Sigmoid colon (tissue), 6 donors: ENCODE measurements at regions not wholly inside any gene's neighbourhood (a gene's known extent, or its start where the extent isn't known, plus 50 kb on each side); places are given as distances from the start of the nearest gene placed in this dataset.

ENCODE experiments used
- DNase-seq: peaks from one replicate; pipeline ENCODE4 v3.0.0-alpha.2; 2019
- H3K27ac ChIP-seq, 4 donors: fragments of 200-600 bp; sonication (generic); one replicate each; pipeline ENCODE4 v1.5.1; 2016 to 2019; ENCODE audit warnings: mild to moderate bottlenecking in 1 of 4
- H3K27me3 ChIP-seq, 3 donors: fragments of 200-600 bp; sonication (generic); one replicate each; pipeline ENCODE4 v1.5.1; 2019; ENCODE audit warnings: mild to moderate bottlenecking in 1 of 3
- H3K36me3 ChIP-seq, 4 donors: fragments of 200-600 bp; sonication (generic); one replicate each; pipeline ENCODE4 v1.5.1; 2016 to 2019
- H3K4me1 ChIP-seq, 4 donors: fragments of 200-600 bp; sonication (generic); one replicate each; pipeline ENCODE4 v1.5.1; 2017 to 2019
- H3K4me3 ChIP-seq, 4 donors: fragments of 200-600 bp; sonication (generic); one replicate each; pipeline ENCODE4 v1.5.1; 2017 to 2019; ENCODE audit warnings: mild to moderate bottlenecking in 2 of 4, moderate library complexity in 1 of 4
- H3K9me3 ChIP-seq, 4 donors: fragments of 200-600 bp in 3 of 4; sonication (generic) in 3 of 4; one replicate each; pipeline versions ENCODE4 v1.5.1 to v1.6.1; 2013 to 2019
- CTCF ChIP-seq, 4 experiments: fragments of 450-650 bp in 3 of 4; fragments of 200-600 bp in 1 of 4; IDR thresholded peaks; one replicate each; pipeline ENCODE4 v1.5.1; 2016 to 2019; ENCODE audit warnings: antibody characterized with exemption in 4 of 4, mild to moderate bottlenecking in 3 of 4, moderate library complexity in 2 of 4
- EP300 ChIP-seq, 4 donors: sonication (generic); formaldehyde crosslinking; IDR thresholded peaks; one replicate each; pipeline ENCODE4 v1.6.1; 2017; ENCODE audit warnings: antibody characterized with exemption in 4 of 4
- POLR2A ChIP-seq, 2 donors: fragments of 450-650 bp; IDR thresholded peaks; one replicate each; pipeline ENCODE4 v1.6.1; 2016; ENCODE audit warnings: antibody characterized with exemption in 2 of 2, mild to moderate bottlenecking in 2 of 2, moderate library complexity in 2 of 2
- POLR2AphosphoS5 ChIP-seq, 4 donors: sonication (generic); formaldehyde crosslinking; IDR thresholded peaks; one replicate each; pipeline ENCODE4 v1.6.1; 2017; ENCODE audit warnings: antibody characterized with exemption in 4 of 4
- WGBS, 2 donors: extraction: QIAGEN DNeasy Blood & Tissue Kit; methylation state at CpG; one replicate each; pipeline ENCODE4 v1.1.7; 2013; 5-methylcytosine and 5-hydroxymethylcytosine counted together
- intact Hi-C: fragments of 100-400 bp; cut with DNase I; formaldehyde crosslinking; loops from one replicate; pipeline ENCODE4 v1.15.1; 2023
- donor health status: healthy with polysubstance abuse.
- donor health status: healthy.

GRCh38 chr5:68739752-68740151 lies 354.1 kb upstream of the SLC30A5 start:
- H3K9me3 ChIP-seq, result no peaks in the 10 kb centered on the region
- no peaks in the 10 kb centered on the region for H3K27me3 ChIP-seq
- TF ChIP-seq POLR2A (IDR thresholded peaks at IDR 0.05) (no peak), CTCF (IDR thresholded peaks at IDR 0.05) (no peak), POLR2AphosphoS5 (IDR thresholded peaks at IDR 0.05) (no peak), EP300 (IDR thresholded peaks at IDR 0.05) (no peak)
- no peaks in the 10 kb centered on the region for H3K36me3 ChIP-seq
- 78 to 93% methylated on average over 5 of the region's 5 CpGs for WGBS, 2 donors
- H3K4me1 ChIP-seq, result no peaks in the 10 kb centered on the region
- intact Hi-C loops, result no loop called here
- DNase-seq, result no peak
- H3K27ac ChIP-seq, result no peak overlapping the region
- H3K4me3 ChIP-seq, result no peak overlapping the region

- no peaks in the 10 kb centered on the region for H3K4me1 ChIP-seq
- no peaks in the 10 kb centered on the region for H3K36me3 ChIP-seq
- H3K9me3 ChIP-seq, result no peaks in the 10 kb centered on the region
- H3K27ac ChIP-seq, result no peak overlapping the region
- DNase-seq, result no peak
- TF ChIP-seq EP300 (IDR thresholded peaks at IDR 0.05) (no peak), POLR2A (IDR thresholded peaks at IDR 0.05) (no peak), CTCF (IDR thresholded peaks at IDR 0.05) (no peak), POLR2AphosphoS5 (IDR thresholded peaks at IDR 0.05) (no peak)
- intact Hi-C loops, result no loop called here
- WGBS, 2 donors, result 78 to 85% methylated on average over 6 of the region's 6 CpGs
- no peak overlapping the region for H3K4me3 ChIP-seq
- H3K27me3 ChIP-seq, result no peaks in the 10 kb centered on the region
Observed at GRCh38 chr5:68740226-68740910, 353.4 kb upstream of the SLC30A5 start.

- DNase-seq, result no peak
- Histone ChIP-seq H3K27ac (no peak overlapping the region), H3K9me3 (no peaks in the 10 kb centered on the region), H3K27me3 (no peaks in the 10 kb centered on the region), H3K4me3 (no peak overlapping the region), H3K4me1 (no peaks in the 10 kb centered on the region), H3K36me3 (no peaks in the 10 kb centered on the region)
- 94 to 96% methylated on average over 4 of the region's 4 CpGs for WGBS, 2 donors
- TF ChIP-seq POLR2AphosphoS5 (IDR thresholded peaks at IDR 0.05) (no peak), CTCF (IDR thresholded peaks at IDR 0.05) (no peak), EP300 (IDR thresholded peaks at IDR 0.05) (no peak), POLR2A (IDR thresholded peaks at IDR 0.05) (no peak)
- intact Hi-C loops, result no loop called here
Observed at GRCh38 chr5:68744206-68744605, 349.6 kb upstream of the SLC30A5 start.

GRCh38 chr5:68745448-68745847 lies 348.4 kb upstream of the SLC30A5 start:
- Histone ChIP-seq H3K27me3 (no peaks in the 10 kb centered on the region), H3K27ac (no peak overlapping the region), H3K36me3 (no peaks in the 10 kb centered on the region), H3K4me3 (no peak overlapping the region), H3K4me1 (no peaks in the 10 kb centered on the region), H3K9me3 (no peaks in the 10 kb centered on the region)
- TF ChIP-seq POLR2A (IDR thresholded peaks at IDR 0.05), result no peak
- TF ChIP-seq POLR2AphosphoS5 (IDR thresholded peaks at IDR 0.05), result no peak
- TF ChIP-seq EP300 (IDR thresholded peaks at IDR 0.05), result no peak
- no peak for TF ChIP-seq CTCF (IDR thresholded peaks at IDR 0.05)
- intact Hi-C loops, result no loop called here
- no peak for DNase-seq

GRCh38 chr5:68746220-68746619 lies 347.6 kb upstream of the SLC30A5 start:
- Histone ChIP-seq H3K27me3 (no peaks in the 10 kb centered on the region), H3K9me3 (no peaks in the 10 kb centered on the region), H3K4me3 (no peak overlapping the region), H3K36me3 (no peaks in the 10 kb centered on the region), H3K4me1 (no peaks in the 10 kb centered on the region), H3K27ac (no peak overlapping the region)
- no peak for DNase-seq
- intact Hi-C loops, result no loop called here
- WGBS, 2 donors, result 54 to 67% methylated on average over 4 of the region's 4 CpGs
- TF ChIP-seq POLR2A (IDR thresholded peaks at IDR 0.05), result no peak
- TF ChIP-seq CTCF (IDR thresholded peaks at IDR 0.05), result no peak
- no peak for TF ChIP-seq POLR2AphosphoS5 (IDR thresholded peaks at IDR 0.05)
- TF ChIP-seq EP300 (IDR thresholded peaks at IDR 0.05), result no peak
